HG03521 (cell line): ENCODE measurements at regions not wholly inside any gene's neighbourhood (a gene's known extent, or its start where the extent isn't known, plus 50 kb on each side); places are given as distances from the start of the nearest gene placed in this dataset.

Experiments
- ATAC-seq: cut with Tn5 transposase; IDR thresholded peaks from one replicate; pipeline ENCODE4 v1.9.1; 2021; ENCODE audit warnings: mild to moderate bottlenecking, moderate library complexity; ENCODE audit not compliant: unreplicated experiment

DNA sequence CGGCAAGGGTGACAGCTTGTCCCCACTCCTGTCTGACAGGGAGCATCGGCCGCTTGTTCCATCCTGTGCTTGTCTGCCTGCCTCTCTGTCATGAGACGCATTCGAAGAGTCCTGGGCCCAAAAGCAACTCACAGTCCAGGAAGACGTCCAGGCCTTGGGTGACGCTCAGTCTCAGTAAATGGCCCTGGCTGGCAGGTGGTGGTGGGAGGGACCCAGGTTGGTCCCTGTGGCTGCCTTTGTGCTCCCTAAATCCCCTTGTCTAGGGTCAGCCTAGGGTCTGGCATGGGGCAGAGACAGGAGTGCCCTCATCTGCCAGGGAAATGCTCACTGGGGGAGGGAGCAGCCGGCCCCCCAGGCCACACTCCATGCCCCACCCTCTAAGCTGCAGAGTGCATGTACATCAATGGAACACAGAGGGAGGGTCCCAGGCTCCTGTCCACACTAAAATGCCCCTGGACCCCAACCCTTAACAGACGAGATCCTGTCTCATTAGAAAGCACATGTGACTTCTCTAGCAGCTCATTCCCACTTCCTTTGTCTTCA lies 295.2 kb upstream of the ZNF32 start:
- no peak for ATAC-seq

- ATAC-seq, result no peak
Measured at GRCh38 chr10:43943119-43943817, 294.6 kb upstream of the ZNF32 start.

GRCh38 chr10:43942096-43942850 lies 293.6 kb upstream of the ZNF32 start:
- ATAC-seq, result no peak

DNA sequence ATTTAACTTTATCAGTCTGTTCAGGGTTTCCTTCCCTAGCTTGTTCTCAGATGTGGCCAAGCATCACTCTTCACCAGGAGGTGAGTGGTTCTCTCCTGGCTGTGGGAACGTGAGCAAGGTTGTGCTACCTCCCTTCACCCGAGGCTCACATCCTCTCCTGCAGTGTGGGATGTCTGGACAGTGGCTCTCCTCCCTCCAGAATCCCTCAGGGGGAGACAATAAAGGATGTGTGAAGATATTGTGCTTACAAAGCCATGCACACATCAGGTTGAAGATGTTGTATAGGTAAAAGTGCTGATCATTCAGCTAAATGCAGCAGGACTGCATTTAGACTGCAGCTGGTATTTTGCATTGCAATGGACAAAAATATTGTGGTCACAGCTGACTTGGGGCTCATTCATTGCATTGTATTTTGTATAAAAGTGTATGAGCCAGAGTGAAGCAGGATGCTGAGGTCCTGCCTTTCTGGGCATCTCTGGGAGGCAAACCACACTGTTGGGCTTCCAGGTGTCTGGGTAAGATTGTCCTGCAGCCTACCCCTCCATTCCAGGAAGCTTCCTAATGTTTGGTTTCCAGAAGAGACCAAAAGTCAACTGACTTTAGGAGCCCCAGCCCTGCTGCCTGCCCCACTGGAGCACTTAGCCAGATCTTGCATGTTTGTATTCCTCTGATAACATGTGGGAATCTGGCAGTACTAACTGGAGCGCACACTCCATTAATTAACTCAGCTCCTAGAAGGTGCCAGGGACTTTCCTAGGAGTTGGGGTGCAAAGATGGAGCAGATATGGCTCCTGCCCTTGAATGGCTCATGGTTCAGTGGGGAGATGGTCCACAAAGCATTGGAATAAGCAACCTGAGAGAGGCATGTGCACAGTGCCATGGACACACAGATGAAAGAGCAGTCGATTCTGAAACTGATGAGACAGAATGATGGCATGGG lies 292.5 kb upstream of the ZNF32 start:
- no peak for ATAC-seq

GRCh38 chr10:43939939-43940820 lies 291.5 kb upstream of the ZNF32 start:
- ATAC-seq, result no peak

GRCh38 chr10:43939389-43939938 lies 290.8 kb upstream of the ZNF32 start:
- no peak for ATAC-seq

DNA sequence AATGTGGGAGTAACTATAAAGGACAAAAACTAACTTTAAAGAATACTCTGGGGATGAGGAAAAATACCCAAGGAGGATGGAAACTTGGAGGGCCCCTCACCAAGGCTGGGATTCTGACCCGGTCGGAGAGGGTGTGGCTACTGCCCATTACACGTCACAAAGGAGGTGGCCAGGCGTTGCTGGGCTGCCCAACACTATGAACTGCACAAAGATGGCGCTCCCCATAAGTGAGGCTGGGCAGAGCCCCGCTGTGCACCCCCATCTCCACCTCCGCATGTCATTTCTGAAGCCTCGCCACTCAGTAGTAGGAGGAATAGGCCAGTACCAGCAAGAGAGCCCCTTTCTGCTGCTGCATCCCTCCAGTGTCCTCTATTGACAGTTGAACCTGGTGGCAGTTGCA lies 290.1 kb upstream of the ZNF32 start:
- no peak for ATAC-seq

- ATAC-seq, result no peak
Measured at GRCh38 chr10:43931308-43931930, 282.7 kb upstream of the ZNF32 start.

DNA sequence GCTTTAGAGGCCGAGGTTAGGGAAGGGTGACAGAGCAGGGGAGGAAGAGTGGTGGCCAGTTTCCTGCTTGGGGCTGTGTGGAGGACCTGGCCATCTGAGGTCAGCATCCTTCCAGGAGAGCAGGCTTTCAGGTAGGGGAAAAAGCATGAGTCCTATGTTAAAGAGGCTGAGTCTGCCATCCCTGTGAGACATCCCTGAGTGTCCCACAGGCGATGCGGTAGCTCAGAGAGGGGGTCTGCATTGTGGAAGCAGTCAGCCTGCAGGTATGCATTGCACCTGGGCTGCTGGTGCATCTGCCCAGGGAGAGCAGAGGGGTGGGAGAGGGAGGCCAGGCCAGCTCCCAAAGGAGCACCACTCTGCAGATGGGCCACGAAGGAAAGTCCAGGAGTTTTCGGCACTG lies 282.1 kb upstream of the ZNF32 start:
- no peak for ATAC-seq

DNA sequence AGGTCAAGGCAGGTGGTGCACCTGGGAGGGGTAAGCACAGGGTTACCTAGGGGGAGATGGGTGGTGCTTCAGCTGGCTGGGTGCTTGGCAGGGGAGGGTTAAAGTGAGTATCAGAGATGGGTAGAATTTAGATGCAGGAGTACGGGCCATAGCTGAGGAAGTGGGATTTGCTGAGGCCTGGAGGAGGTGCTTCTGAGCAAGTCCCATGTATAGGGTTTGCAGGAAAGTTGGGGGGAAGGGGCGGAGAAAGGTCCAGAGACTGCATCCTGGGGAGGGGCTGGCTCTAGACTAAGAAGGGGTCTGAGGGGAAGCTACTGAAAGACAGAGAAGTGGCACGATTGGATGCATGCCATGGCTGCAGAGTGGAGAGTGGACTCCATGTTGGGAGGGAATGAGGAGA lies 281.6 kb upstream of the ZNF32 start:
- no peak for ATAC-seq

DNA sequence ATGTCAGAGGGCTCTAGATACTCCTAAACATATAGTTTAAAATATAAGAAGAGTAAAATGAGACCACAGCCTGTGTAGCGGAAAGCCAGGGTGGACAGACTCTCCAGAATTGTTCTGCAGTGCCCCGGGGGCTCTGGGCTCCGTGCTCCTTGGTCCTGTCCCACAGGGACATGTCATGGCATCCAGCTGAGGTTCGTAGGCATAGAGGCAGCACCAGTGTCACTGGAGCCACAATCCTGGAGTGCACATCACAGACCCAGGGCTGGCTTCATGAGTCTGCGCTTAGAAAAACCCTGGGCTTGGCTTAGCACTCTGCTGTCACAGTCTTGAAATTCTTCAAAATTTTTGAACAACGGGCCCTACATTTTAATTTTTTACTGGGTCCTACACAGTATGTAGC lies 280.4 kb upstream of the ZNF32 start:
- no peak for ATAC-seq

GRCh38 chr10:43928425-43928968 lies 279.8 kb upstream of the ZNF32 start:
- ATAC-seq, result no peak

- no peak for ATAC-seq
Measured at GRCh38 chr10:43926875-43927406, 278.3 kb upstream of the ZNF32 start.

DNA sequence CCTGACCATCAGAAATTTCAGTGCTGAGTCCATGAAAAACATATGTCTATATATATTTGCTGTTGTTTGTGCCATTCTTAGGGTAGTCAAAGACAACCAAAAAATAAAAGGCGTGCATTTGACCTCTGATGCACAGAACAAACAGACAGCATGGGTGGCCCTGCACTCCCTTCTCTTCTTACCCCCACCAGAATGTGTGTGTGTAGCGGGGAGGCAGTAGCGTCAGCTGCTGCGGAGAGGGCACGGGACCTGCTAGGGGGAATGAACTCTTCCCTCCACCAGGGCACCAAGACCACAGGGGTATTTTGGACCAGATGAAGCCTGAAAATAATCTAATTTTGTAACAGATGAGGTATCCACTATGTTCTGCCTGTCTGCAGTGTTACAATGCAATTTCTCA lies 277.7 kb upstream of the ZNF32 start:
- ATAC-seq, result no peak

GRCh38 chr10:43925793-43926192 lies 277.1 kb upstream of the ZNF32 start:
- no peak for ATAC-seq

DNA sequence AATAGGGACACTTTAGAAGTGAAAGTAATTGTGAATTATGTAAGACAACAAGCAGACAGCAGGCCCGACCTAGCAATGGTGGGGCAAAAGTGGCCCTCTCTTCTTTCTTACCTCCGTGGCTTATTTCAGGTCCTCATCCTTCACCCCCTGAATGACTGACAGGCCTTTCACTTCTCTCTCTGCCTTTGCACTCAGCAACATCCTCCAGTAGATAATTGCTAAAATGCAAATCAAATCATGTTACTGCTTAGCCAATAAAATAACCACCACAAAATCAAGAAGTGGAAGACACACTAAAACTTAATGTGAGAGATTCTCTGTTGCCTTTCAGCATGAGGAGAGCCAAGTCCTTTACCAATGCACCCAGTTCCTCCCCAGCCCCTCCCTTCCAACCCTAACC lies 274.6 kb upstream of the ZNF32 start:
- ATAC-seq, result no peak

- ATAC-seq, result no peak
Measured at GRCh38 chr10:43922335-43923280, 273.9 kb upstream of the ZNF32 start.

GRCh38 chr10:43921881-43922280 lies 273.2 kb upstream of the ZNF32 start:
- no peak for ATAC-seq
